HG03460 (cell line): ENCODE measurements at regions not wholly inside any gene's neighbourhood (a gene's known extent, or its start where the extent isn't known, plus 50 kb on each side); places are given as distances from the start of the nearest gene placed in this dataset.

Source experiments
- ATAC-seq: cut with Tn5 transposase; IDR thresholded peaks from one replicate; pipeline ENCODE4 v1.9.1; 2021; ENCODE audit not compliant: unreplicated experiment

DNA sequence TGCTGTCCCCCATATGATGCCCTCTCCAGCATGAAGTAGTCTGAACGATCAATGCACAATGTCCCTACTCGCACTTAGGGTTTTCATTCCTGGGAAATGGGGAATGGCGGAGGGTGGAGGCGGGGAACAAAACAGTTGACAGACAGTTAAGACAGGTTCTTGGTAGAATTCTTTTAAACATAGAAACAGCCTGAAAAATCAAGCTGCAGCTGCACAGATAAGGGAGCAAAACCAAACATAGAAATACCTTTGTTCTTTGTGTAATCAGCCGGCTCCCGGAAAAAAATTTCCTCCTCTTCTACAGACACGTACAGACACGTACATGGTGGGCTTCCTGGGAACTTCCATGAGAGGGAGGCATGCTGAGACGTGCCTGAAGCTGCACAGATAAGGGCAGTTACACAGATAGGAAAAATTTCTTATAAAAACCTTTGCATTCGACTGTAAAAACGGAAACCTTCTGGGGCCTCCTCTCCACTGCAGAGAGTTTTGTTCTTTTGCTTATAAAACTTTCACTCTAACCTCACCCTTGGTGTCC is 662.4 kb upstream of the PTPRD start:
- ATAC-seq: no peak

DNA sequence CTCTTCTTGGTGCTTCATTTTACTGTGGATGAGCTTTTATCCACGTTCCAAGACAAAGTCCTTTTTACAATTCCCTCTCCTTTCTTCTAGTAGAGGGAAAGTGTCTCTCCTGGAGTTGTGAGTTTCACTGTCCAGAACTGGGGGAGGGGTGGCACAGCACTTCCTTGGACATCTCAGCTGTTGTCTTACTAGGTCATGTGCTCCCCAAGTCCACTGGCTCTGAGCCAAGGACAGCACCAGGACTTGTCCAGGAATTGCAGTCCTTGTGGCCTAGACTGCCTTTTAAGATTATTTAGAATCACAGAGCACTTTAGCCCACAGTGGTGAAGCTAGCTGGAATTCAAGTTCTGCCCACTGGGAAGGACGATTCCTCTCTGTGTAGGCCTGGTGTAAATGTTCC is 700.2 kb upstream of the PTPRD start:
- ATAC-seq: no peak

DNA sequence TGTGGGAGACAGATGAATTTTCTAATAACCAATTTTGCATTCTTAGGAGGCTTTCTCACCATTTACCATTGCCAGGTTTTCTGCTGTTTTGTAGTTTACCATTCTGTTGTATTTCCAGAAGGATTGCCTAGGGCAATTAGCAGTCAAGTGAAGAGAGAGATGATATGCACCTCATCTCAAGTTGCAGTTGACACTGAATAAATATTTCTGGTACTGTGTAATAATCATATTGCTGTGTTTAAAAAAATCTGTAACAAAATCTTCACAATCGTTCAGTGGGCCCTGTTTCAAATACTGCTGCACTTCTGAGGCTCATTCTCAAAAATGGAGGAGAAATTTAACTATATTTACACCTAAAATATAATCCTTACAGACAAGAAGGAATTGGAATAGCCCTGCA is 706.1 kb upstream of the PTPRD start:
- no peak for ATAC-seq

DNA sequence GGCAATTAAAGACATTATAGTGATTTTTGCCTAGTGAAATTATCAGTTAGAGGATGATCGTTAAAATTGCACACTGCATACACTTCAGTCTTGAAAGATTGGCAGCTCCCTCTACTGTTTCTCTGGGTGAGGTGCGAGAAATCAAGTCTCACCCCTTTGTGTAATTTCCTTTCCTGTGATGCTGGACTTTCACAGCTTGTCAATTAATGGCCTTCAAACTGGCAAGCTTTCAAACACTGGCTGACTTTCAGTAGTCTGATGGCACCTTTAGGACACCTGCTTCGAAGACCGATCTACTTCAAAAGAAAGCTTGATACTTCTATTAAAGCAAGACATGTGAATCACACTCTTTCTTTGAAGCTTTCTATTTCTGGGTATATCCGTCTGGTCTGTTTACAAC is 706.7 kb upstream of the PTPRD start:
- no peak for ATAC-seq

DNA sequence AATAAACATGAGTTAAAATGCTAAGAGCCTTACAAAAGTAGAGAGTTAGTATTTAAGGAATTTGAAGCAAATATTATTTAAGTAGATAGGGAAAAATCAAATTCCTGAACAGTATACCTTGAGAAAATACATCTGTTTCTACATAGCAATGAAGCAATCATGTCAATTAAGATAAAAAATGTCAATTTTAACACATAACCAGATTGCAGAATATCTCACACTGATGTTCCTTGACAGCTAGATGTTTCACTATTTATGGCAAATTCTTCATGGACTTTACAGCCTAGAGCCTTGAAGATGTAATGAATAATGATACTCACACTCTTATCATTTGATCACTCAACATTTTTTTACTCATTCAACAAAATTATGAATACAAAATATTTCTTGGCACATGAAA is 708.2 kb upstream of the PTPRD start:
- ATAC-seq: no peak

DNA sequence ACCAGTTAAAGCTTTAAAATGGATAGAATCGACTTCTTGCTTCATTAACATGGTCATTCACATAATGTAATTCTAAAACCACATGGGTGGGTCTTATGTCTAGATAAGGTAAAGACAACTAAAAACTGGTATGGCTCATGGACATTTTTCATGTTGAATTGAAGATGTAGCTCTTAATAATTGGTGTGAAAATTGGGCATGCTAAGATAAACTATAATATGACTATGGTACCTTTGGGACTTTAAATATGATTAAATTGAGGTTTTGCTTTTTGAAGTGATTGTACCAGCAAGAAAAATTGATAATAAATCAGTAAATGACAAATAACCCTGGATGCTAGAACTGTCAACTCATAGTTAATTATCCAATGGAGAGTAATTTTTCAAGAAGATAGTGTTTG is 710.7 kb upstream of the PTPRD start:
- no peak for ATAC-seq

DNA sequence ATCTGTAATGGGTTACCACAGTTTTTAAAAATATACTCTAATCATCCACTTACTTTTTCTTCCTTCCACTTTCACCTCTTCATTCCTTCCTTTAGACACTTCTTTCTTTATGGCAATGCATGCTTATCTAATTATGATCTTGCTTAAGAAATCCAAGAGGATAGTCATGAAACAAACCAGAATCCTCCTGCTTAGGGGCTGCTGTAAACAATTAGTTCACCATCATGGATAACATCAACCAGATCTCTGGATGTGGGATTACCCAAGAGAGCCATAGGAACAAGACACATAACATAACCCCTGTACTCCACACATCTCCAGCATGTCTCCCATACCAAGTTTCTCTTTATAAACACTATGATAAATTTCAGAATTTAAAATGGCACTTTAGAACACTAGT is 713.4 kb upstream of the PTPRD start:
- ATAC-seq: no peak

DNA sequence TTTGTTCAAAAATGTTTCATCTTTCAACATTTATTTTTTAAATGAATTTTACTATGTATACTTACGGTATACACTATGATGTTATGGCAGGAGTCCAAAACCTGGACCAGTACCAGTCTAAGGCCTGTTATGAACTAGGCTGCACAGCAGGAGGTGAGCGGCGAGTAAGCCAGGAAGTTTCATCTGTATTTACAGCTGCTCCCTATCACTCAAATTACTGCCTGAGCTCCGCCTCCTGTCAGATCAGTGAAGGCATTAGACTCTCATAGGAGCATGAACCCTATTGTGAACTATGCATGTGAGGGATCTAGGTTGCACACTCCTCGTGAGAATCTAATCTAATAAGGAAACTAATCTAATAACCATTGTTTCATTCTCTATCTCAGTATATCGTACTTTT is 715.5 kb upstream of the PTPRD start:
- no peak for ATAC-seq

DNA sequence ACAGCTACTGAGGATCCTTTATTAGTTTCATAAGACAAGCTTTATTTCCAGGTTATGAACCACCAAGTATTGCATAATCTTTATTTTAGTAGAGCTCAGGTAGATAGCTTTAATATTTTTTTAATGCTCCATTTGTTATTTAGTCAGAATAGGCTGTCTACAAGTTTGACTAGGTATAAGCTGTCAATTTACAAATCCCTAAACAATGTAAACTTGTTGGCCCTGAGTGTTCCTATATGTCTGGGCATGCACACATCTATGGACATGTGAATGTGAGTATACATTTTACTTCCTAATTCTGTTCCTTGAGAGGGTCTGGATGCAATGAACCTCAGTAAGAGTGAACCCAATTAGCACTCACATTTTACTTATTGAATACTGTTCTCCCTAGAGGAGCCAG is 722.2 kb upstream of the PTPRD start:
- ATAC-seq: no peak

DNA sequence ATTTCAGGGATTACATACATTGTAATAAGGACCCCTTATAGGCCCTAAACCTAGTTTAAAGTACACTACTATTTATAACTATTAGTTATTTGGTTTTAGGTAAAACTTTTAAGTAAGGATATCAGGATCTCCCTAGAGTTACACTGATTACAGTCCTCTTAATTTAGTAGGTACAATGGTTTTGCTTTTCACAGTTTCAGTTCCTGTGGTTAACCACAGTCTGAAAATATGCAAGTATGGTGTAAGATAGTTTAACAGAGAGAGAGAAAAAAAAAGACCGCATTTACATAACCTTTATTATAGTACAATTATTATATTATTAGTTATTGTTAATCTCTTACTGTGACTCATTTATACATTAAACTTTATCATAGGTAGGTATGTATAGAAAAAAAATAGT is 725.3 kb upstream of the PTPRD start:
- ATAC-seq: peak; percentile 84

DNA sequence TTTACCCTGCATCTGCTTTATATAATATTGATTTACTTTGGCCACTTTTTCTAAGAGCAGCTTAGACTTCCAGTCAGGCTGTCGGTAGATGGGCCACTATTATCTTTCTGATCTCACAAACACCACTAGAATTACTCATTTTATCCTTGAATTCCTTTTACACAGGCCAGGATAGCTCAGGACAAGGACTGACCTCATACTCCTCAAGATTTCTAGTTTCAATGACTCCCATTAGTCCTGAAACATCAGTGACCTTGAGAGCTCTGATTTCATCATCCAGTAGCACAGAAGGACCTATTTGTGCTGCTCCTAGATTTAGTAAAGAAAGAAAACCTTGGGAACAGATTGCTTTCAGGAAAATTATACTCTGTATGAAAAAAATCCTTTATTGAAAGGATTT is 727.9 kb upstream of the PTPRD start:
- ATAC-seq: no peak

DNA sequence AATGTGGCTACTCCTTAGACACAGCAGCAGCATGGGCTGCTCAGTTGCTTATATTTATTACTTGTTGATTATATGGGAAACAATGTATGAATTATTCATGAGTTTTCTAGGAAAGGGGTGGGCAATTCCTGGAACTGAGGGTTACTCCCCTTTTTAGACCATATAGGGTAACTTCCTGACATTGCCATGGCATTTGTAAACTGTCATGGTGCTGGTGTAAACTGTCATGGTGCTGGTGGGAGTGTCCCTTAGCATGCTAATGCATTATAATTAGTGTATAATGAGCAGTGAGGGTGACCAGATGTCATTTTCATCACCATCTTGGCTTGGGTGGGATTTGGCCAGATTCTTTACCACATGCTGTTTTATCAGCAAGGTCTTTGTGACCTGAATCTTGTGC is 734.6 kb upstream of the PTPRD start:
- no peak for ATAC-seq

DNA sequence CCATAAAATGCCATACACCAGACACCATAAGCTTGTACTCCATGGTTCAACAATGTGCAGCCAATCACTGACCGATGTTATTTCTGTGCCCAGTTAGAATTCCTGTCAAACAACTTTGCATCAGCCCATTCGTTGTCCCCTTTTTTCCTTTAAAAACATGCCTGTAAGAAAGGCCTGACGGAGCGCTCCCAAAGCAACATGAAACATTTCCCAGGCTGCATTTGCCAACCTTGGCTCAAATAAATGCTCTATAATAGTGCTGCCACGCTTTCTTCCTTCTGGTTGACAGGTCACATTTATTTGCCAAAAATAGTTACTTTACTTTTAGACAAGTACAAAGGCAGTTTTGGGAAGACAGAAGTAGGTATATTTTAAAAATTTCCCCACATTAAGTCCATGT is 735.6 kb upstream of the PTPRD start:
- ATAC-seq: no peak

DNA sequence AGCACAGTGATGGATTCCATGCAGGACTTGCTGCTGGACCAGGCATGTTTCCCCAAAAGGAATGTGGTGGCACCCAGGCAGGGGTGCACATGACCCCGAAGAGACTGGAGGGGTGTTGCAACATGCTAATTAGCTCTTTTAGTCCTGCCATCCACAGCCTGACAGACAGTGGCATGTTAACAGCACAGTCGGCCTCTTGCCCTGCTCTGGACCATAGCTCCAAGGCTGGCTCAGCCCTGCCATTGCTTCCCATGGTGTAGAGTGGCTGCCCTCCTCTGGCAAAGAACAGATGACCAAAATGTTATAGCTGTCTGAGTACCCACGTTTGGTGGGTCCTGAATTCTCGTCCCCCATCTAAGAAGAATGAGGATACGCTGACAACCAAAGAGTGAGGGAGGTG is 736.4 kb upstream of the PTPRD start:
- no peak for ATAC-seq

DNA sequence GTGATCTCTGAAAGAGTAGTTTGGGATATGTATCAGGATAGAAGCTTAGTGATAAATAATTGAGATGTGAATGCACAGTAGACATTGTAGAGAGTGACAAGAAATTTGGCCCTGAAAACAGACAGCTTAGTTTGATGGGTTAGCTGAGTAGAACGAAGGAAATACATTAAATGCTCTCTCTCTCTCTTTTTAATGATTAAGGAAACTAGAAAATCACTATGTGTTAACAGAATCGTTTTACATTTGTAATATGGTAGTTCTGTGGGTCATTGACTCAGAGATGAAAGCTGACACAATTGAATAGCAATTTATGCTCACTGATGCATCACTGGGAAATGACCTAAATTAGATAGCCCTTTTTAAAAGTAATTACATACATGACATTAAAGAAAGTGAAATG is 739.8 kb upstream of the PTPRD start:
- ATAC-seq: no peak

DNA sequence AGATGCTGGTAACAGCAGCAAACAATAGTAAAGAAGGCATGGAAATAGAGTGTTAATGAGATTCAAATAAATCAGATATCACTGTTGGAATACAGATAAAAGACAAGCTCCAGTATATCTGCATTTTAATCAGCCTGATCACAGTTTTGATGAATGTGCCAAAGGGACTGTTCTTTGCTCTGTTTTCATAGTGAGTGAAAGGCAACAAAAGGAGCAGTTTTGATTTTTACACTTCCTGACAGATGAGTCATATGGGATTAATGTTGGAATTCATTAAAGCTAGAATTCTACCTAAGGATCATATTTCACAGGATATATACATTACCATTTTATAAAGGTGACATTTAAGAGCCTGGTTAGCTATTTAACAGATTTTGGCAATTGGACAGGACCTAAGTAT is 743.3 kb upstream of the PTPRD start:
- ATAC-seq: no peak

DNA sequence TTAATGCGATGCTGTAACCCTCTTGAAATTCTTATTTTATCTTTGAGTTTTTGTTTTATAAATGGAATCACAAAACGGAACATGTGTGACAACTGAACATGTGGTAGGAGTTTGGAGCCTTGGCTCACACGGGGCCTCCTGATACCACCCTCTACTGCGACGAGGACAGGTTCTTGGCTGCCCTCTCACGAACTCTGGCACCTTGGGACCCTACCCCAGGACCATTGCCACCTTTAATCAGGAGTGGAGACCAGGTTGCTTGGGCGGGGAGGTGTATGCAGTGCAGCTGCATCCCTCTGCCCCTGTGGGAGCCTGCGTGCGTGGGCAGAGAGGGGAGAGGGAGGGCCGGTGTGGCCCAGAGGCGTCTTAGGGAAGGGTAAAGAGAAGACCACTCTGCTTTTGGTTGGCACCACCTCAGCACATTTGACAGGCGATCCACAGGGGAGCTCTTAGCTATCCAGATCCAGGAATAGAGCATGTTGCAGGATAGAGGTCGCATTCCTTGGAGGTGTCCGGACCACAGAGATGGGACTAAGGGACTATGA is 753.9 kb upstream of the PTPRD start:
- ATAC-seq: no peak

DNA sequence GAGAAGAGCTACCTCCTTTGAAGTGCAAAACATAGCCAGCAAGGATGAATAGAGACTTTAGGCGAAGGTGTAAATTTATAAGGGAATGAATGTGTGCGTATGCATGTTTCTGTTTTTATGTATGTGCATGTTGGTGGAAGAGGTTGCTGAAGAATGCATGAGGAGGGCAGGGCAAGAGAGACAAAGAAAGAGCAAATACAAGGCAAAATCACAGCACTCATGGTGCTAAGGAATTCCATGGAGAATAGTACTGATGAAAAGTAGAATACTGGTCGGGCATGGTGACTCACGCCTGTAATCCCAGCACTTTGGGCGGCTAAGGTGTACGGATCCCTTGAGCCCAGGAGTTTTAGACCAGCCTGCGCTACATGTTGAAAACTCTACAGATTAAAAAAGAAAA is 762.1 kb upstream of the PTPRD start:
- ATAC-seq: no peak

DNA sequence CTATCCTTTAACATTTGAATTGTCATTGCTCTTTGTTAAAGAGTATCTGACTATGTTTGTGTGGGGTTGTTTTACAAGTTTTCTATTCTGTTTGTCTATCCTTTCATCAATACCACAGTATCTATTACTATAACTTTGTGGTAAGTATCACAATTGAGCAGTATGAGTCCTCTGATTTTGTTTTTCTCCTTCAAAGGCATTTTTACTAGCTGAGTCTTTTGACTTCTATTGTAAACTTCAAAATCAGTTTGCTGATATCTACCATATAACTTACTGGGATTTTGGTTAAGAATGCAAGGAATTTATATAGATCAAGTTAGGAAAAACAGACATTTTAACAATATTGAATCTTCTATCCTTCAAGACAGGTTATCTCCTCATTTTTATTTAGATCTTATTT is 789.8 kb upstream of the PTPRD start:
- no peak for ATAC-seq

DNA sequence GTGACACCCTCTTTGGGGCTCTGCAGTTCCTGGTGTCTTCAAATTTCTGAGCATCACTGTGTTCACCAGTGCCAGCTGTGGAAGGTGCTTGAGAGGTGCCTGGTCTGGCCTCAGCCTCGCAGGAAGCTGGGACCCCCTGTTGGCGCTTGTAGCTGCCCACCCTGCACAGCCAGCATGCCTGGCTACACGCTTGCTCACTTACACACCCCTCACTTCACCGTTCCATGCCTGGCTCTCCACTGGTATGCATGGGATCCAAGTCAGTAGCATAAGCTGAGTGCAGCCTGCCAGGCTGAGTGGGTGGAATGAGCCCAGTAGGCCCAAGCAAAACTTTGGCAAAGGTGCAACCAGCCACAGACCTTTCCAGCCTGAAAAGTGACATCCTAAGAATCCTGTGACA is 801.4 kb upstream of the PTPRD start:
- no peak for ATAC-seq

DNA sequence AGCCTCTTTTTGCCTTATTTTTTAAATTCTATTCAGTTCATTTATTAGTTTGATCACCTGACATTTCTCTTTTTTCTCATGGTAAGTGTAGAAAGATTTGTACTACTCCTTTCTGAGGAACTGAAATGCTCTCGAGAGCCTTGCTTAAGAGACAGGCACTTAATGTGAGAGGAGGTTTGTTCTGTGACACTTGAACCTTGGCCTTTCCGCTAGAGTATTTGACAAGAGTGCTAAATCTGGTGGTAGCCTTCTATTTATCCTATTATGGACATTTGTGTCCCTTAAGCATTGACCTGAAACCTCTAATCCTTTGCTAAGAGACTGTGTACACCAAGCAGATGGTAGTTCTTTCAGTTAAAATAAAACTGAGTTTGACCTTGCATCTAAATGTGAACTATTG is 805.0 kb upstream of the PTPRD start:
- no peak for ATAC-seq

DNA sequence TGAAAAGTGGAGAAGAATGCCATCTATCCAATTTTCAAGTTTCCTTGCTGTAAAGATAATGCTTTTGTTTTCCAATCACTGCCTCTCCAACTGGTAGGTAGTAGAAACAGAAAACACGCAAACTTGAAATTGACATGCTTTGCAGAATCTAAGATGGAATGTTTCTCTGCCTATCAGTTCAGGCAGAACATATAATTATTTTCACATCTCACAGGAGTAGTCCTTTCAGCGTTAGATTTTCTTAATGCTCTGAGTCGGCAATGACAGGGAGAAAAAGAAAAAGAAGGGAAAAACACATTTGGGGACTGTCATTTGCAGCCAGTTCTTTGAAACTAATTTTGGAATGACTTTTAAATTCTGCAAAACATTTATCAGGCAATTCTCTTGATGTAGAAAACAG is 818.7 kb upstream of the PTPRD start:
- no peak for ATAC-seq

DNA sequence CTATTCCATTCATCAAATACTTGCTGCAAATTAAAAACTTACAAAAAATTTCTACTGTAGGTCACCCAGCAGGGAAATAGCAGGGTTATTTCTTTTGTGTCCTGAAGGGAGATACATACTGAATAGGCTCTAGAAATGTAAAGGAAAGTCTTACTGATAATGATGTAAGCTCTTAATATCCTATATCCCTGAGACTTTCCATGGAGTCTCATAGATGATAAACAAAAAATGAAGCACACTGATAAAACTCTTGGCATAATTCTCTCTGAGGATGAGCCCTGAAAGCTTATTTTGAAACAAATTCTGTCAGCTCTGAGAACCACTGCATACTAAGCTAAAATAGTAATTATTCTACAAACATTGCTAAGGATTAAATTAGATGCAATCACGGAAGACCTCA is 819.6 kb upstream of the PTPRD start:
- ATAC-seq: no peak

DNA sequence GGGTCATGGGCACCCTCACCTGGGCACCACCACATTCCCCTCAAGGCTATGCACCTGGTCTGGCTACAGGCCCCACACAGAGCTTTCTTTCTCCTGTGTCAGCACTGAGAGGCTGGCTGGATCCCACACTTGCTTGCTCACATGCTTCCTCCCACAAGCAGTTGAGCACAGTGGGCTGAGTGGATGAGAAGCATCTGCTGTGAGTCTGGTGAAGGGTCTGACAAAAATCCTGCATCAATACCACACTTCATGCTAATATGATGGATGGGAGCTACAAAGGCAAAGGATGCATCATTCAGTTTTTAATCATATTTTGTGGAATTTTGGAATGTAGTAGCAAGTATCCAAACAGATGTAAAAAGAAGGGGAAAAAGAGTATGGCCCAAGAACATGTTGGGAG is 830.8 kb upstream of the PTPRD start:
- no peak for ATAC-seq
